B cell (primary cell): ENCODE measurements at regions not wholly inside any gene's neighbourhood (a gene's known extent, or its start where the extent isn't known, plus 50 kb on each side); places are given as distances from the start of the nearest gene placed in this dataset.

Experiments used
- ATAC-seq: fragments of 200-7000 bp; cut with Tn5 transposase; one replicate; pipeline ENCODE4 v1.10.0; 2021; ENCODE audit warnings: low read depth, mild to moderate bottlenecking, moderate number of reproducible peaks, moderate library complexity
- CTCF ChIA-PET: fragments of 350-600 bp; sonication (Branson Sonifier 250); formaldehyde crosslinking; loops from one replicate; lab custom pipeline; 2021; ENCODE audit warnings: antibody characterized with exemption, inconsistent platforms; lab: Charles Lee
- POLR2A ChIA-PET: fragments of 350-600 bp; sonication (Branson Sonifier 250); formaldehyde crosslinking; loops from one replicate; lab custom pipeline; 2021; ENCODE audit warnings: antibody characterized with exemption; lab: Charles Lee
- DNase-seq: peaks from one replicate; pipeline ENCODE4 v3.0.0; 2013
- H2AFZ ChIP-seq: 2 replicates; pipeline ENCODE4 v1.6.1; 2012; ENCODE audit warnings: mild to moderate bottlenecking, low read depth, low read length; ENCODE audit not compliant: insufficient read depth, poor library complexity, severe bottlenecking
- H3K27ac ChIP-seq, 2 donors: 1 replicate in 1 of 2; 2 replicates in 1 of 2; pipeline ENCODE4 v1.5.1; 2012 to 2013; ENCODE audit warnings: low read length in 2 of 2, mild to moderate bottlenecking in 2 of 2, moderate library complexity in 1 of 2
- H3K27me3 ChIP-seq, 4 experiments: fragments of 200-600 bp in 1 of 4; sonication (generic) in 1 of 4; replicated peaks in 1 of 4; 1 replicate in 2 of 4; 2 replicates in 2 of 4; pipeline versions ENCODE4 v1.6.1 to v1.7.0; 2013 to 2016; ENCODE audit warnings: low read length in 3 of 4, mild to moderate bottlenecking in 2 of 4, mixed read lengths in 1 of 4, moderate library complexity in 1 of 4; ENCODE audit not compliant: insufficient read depth in 4 of 4, control insufficient read depth in 3 of 4; ENCODE audit errors: control extremely low read depth in 1 of 4
- H3K36me3 ChIP-seq, 2 experiments: replicated peaks in 1 of 2; 1 replicate in 1 of 2; 2 replicates in 1 of 2; pipeline versions ENCODE4 v1.6.1 to v1.7.1; 2013; ENCODE audit warnings: low read length in 1 of 2; ENCODE audit not compliant: insufficient read depth in 2 of 2, control insufficient read depth in 1 of 2; ENCODE audit errors: control extremely low read depth in 1 of 2, extremely low read depth in 1 of 2
- H3K4me1 ChIP-seq, 2 donors: fragments of 200-600 bp in 1 of 2; sonication (generic) in 1 of 2; 1 replicate in 1 of 2; 2 replicates in 1 of 2; pipeline versions ENCODE4 v1.5.1 to v1.6.1; 2013 to 2017; ENCODE audit warnings: low read length in 2 of 2; ENCODE audit not compliant: control insufficient read depth in 2 of 2, insufficient read depth in 2 of 2
- H3K4me2 ChIP-seq: replicated peaks from 2 replicates; pipeline ENCODE3; 2012; ENCODE audit warnings: mild to moderate bottlenecking, low read depth, low read length; ENCODE audit not compliant: poor library complexity, severe bottlenecking
- H3K4me3 ChIP-seq, 5 experiments: fragments of 200-600 bp in 1 of 5; sonication (generic) in 1 of 5; 1 replicate in 3 of 5; 2 replicates in 2 of 5; pipeline versions ENCODE4 v1.5.1 to v1.7.0; 2011 to 2016; ENCODE audit warnings: low read length in 4 of 5, mild to moderate bottlenecking in 4 of 5, low read depth in 2 of 5, control low read depth in 1 of 5, moderate library complexity in 1 of 5; ENCODE audit not compliant: insufficient read depth in 1 of 5; ENCODE audit errors: control extremely low read depth in 1 of 5, extremely low read depth in 1 of 5
- H3K79me2 ChIP-seq: fragments of 200-600 bp; sonication (generic); one replicate; pipeline ENCODE4 v1.6.0; 2016; ENCODE audit warnings: low read length; ENCODE audit not compliant: control insufficient read depth, insufficient read depth
- H3K9ac ChIP-seq: fragments of 200-600 bp; sonication (generic); 2 replicates; pipeline ENCODE4 v1.6.1; 2017; ENCODE audit warnings: mild to moderate bottlenecking, low read length, moderate library complexity
- H3K9me3 ChIP-seq, 3 donors: one replicate each; pipeline versions ENCODE4 v1.6.1 to v1.7.1; 2013; ENCODE audit warnings: low read length in 2 of 3; ENCODE audit not compliant: control insufficient read depth in 2 of 3, insufficient read depth in 1 of 3; ENCODE audit errors: control extremely low read depth in 1 of 3
- H4K20me1 ChIP-seq: 2 replicates; pipeline ENCODE4 v1.6.0; 2012; ENCODE audit warnings: mild to moderate bottlenecking, low read length; ENCODE audit not compliant: insufficient read depth, control insufficient read depth, poor library complexity, severe bottlenecking
- H3K27ac Mint-ChIP-seq: one replicate; pipeline ENCODE4 v1.8.0; 2021; ENCODE audit warnings: mixed read lengths
- H3K27me3 Mint-ChIP-seq: one replicate; pipeline ENCODE4 v1.8.0; 2021; ENCODE audit warnings: mixed read lengths
- H3K4me1 Mint-ChIP-seq: one replicate; pipeline ENCODE4 v1.8.0; 2021; ENCODE audit warnings: mixed read lengths
- H3K4me3 Mint-ChIP-seq: one replicate; pipeline ENCODE4 v1.8.0; 2021; ENCODE audit warnings: mixed read lengths
- H3K9me3 Mint-ChIP-seq: one replicate; pipeline ENCODE4 v1.8.0; 2022; ENCODE audit warnings: mixed read lengths; ENCODE audit not compliant: insufficient read depth
- EZH2 ChIP-seq: IDR thresholded peaks from 2 replicates; pipeline ENCODE4 v1.6.1; 2012; ENCODE audit warnings: borderline replicate concordance, low read depth, mild to moderate bottlenecking, moderate library complexity, low read length; ENCODE audit not compliant: insufficient read depth, poor library complexity, severe bottlenecking
- WGBS: methylation state at CpG from one replicate; pipeline ENCODE4 v1.1.5; 2013; ENCODE audit warnings: missing lambda C conversion rate; ENCODE audit not compliant: insufficient coverage; 5-methylcytosine and 5-hydroxymethylcytosine counted together
- intact Hi-C: fragments of 100-400 bp; cut with micrococcal nuclease; formaldehyde crosslinking; loops from one replicate; pipeline ENCODE4 v1.10.0; 2022
- TF ChIP-seq, protein P1 (sequence below): fragments of 200-600 bp; IDR thresholded peaks from one replicate; pipeline ENCODE4 v1.8.0; 2022; ENCODE audit warnings: antibody characterized with exemption, mild to moderate bottlenecking

DNA sequence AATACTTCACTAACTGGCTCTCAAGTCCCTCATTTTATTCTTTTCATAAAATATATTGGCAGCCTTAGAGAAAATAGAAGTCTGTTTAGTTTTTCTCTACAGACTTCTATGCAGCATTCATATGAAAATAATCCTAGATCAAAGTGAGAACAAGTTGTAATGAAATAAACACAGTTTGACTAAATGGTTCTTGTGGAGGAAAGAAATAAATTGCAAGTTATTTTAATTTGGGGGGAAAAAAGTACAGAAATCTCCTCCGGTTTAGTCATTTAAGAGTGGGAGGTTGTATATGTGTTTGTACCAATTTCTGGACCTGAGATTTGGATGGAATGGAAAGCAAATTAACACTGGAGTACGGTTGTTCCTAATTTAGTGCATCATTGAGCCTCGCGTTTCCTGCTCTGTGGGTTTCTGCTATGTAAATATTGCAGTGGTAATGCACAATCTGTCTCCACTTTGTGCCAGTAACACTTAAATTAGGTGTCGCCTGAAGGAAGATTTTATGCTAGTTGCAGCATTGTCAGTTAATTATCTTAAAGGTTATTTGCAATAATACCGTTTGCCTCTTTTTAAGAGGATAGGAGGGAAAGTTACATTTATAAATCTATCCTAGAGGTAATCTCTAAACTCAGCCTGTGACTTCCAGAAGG, 100.2 kb downstream of the ZIC5 start:
- peaks cover 9% of the 10 kb centered on the region for H3K4me1 Mint-ChIP-seq

GRCh38 chr13:99870541-99870940, 101.0 kb downstream of the ZIC5 start:
- Mint-ChIP-seq H3K4me1 (peaks cover 9% of the 10 kb centered on the region), H3K9me3 (no peaks in the 10 kb centered on the region), H3K4me3 (no peak overlapping the region), H3K27ac (no peak overlapping the region), H3K27me3 (no peaks in the 10 kb centered on the region)
- Histone ChIP-seq H3K9me3 (no peaks in the 10 kb centered on the region), H3K4me2 (no peak overlapping the region), H3K4me3 (no peak overlapping the region), H2AFZ (no peak overlapping the region), H3K79me2 (no peaks in the 10 kb centered on the region), H4K20me1 (no peaks in the 10 kb centered on the region), H3K36me3 (no peaks in the 10 kb centered on the region), H3K27ac (no peak overlapping the region), H3K9ac (no peak overlapping the region), H3K4me1 (peaks cover 0 to 5% of the 10 kb centered on the region in 2 donors), H3K27me3 (no peaks in the 10 kb centered on the region)
- no CpG with 5 or more reads among the region's 6 CpGs for WGBS
- intact Hi-C loops: no loop called here
- no peak for TF ChIP-seq EZH2
- TF ChIP-seq, protein P1, sequence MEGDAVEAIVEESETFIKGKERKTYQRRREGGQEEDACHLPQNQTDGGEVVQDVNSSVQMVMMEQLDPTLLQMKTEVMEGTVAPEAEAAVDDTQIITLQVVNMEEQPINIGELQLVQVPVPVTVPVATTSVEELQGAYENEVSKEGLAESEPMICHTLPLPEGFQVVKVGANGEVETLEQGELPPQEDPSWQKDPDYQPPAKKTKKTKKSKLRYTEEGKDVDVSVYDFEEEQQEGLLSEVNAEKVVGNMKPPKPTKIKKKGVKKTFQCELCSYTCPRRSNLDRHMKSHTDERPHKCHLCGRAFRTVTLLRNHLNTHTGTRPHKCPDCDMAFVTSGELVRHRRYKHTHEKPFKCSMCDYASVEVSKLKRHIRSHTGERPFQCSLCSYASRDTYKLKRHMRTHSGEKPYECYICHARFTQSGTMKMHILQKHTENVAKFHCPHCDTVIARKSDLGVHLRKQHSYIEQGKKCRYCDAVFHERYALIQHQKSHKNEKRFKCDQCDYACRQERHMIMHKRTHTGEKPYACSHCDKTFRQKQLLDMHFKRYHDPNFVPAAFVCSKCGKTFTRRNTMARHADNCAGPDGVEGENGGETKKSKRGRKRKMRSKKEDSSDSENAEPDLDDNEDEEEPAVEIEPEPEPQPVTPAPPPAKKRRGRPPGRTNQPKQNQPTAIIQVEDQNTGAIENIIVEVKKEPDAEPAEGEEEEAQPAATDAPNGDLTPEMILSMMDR: no peak
- DNase-seq (no peak), ATAC-seq (no peak)
- CTCF ChIA-PET: no interaction called here
- POLR2A ChIA-PET: no interaction called here

More for the DNA sequence above, 100.2 kb downstream of the ZIC5 start:
- Mint-ChIP-seq H3K27ac (no peak overlapping the region), H3K27me3 (no peaks in the 10 kb centered on the region), H3K4me3 (no peak overlapping the region), H3K9me3 (no peaks in the 10 kb centered on the region)
- no peak overlapping the region for H3K4me3 ChIP-seq
- no peak overlapping the region for H3K4me2 ChIP-seq
- H3K9ac ChIP-seq: no peak overlapping the region
- ChIA-PET CTCF (no interaction called here), POLR2A (no interaction called here)
- no peaks in the 10 kb centered on the region for H3K9me3 ChIP-seq
- H3K27ac ChIP-seq: no peak overlapping the region
- no peaks in the 10 kb centered on the region for H4K20me1 ChIP-seq
- no peaks in the 10 kb centered on the region for H3K36me3 ChIP-seq
- no peaks in the 10 kb centered on the region for H3K27me3 ChIP-seq
- intact Hi-C loops: no loop called here
- no peak overlapping the region for H2AFZ ChIP-seq
- 19% methylated on average over 4 of the region's 6 CpGs for WGBS
- no peak for DNase-seq
- TF ChIP-seq, protein P1: no peak
- TF ChIP-seq EZH2: no peak
- no peaks in the 10 kb centered on the region for H3K79me2 ChIP-seq
- no peak for ATAC-seq
- H3K4me1 ChIP-seq: peaks cover 0 to 5% of the 10 kb centered on the region in 2 donors
